Gastrocnemius medialis (tissue), 4 donors: ENCODE measurements at regions not wholly inside any gene's neighbourhood (a gene's known extent, or its start where the extent isn't known, plus 50 kb on each side); places are given as distances from the start of the nearest gene placed in this dataset.

Source experiments
- ATAC-seq, 2 donors: fragments of 150-250 bp; one replicate each; pipeline ENCODE4 v1.9.1; 2016
- DNase-seq, 2 donors: peaks; one replicate each; pipeline ENCODE4 v3.0.0-alpha.2; 2019
- H3K27ac ChIP-seq, 4 donors: fragments of 200-600 bp; sonication (generic); 1 replicate in 1 of 4; 2 replicates in 3 of 4; pipeline ENCODE4 v1.5.1; 2016 to 2018; ENCODE audit warnings: mild to moderate bottlenecking in 2 of 4, moderate library complexity in 1 of 4
- H3K27me3 ChIP-seq, 3 donors: fragments of 200-600 bp; sonication (generic) in 2 of 3; 1 replicate in 1 of 3; 2 replicates in 2 of 3; pipeline versions ENCODE4 v1.5.1 to v1.6.0; 2016 to 2019; ENCODE audit warnings: mild to moderate bottlenecking in 1 of 3, moderate library complexity in 1 of 3
- H3K36me3 ChIP-seq, 2 donors: fragments of 200-600 bp; sonication (generic) in 1 of 2; one replicate each; pipeline ENCODE4 v1.5.1; 2017 to 2018
- H3K4me1 ChIP-seq, 2 donors: fragments of 200-600 bp; sonication (generic) in 1 of 2; one replicate each; pipeline ENCODE4 v1.5.1; 2016 to 2017; ENCODE audit warnings: mild to moderate bottlenecking in 2 of 2
- H3K4me3 ChIP-seq, 4 donors: fragments of 200-600 bp; sonication (generic) in 3 of 4; 1 replicate in 1 of 4; 2 replicates in 3 of 4; pipeline ENCODE4 v1.5.1; 2016 to 2019; ENCODE audit warnings: mild to moderate bottlenecking in 2 of 4
- H3K9me3 ChIP-seq, 3 donors: fragments of 200-600 bp; sonication (generic) in 2 of 3; 1 replicate in 1 of 3; 2 replicates in 2 of 3; pipeline ENCODE4 v1.5.1; 2016 to 2019
- CTCF ChIP-seq, 5 experiments: fragments of 450-650 bp in 3 of 5; fragments of 200-600 bp in 2 of 5; sonication (generic) in 2 of 5; IDR thresholded peaks in 4 of 5; conservative IDR thresholded peaks in 1 of 5; 1 replicate in 4 of 5; 2 replicates in 1 of 5; pipeline ENCODE4 v1.5.1; 2016 to 2019; ENCODE audit warnings: antibody characterized with exemption in 5 of 5, mild to moderate bottlenecking in 3 of 5, moderate library complexity in 3 of 5
- POLR2A ChIP-seq, 2 donors: fragments of 450-650 bp; IDR thresholded peaks; one replicate each; pipeline ENCODE4 v1.6.1; 2017; ENCODE audit warnings: antibody characterized with exemption in 2 of 2, mild to moderate bottlenecking in 2 of 2, moderate library complexity in 2 of 2
- in situ Hi-C, 4 donors: fragments of 200-750 bp; cut with MboI; loops; one replicate each; pipeline versions ENCODE4 v1.15.0 to v1.8.0; 2017; ENCODE audit warnings: low sequenced_read_pairs in 4 of 4
- intact Hi-C: fragments of 100-400 bp; cut with DNase I; formaldehyde crosslinking; loops from one replicate; pipeline ENCODE4 v1.15.1; 2023; ENCODE audit warnings: low total_unique reads

GRCh38 chr16:79762217-79762616 is 161.7 kb upstream of the MAF start:
- H3K36me3 ChIP-seq, result no peaks in the 10 kb centered on the region
- in situ Hi-C loops (no loop called here), intact Hi-C loops (no loop called here)
- ATAC-seq (no peak), DNase-seq (no peak)
- H3K27ac ChIP-seq, result no peak overlapping the region
- H3K4me3 ChIP-seq, result no peak overlapping the region
- H3K4me1 ChIP-seq, result no peaks in the 10 kb centered on the region
- TF ChIP-seq POLR2A (IDR thresholded peaks at IDR 0.05) (no peak), CTCF (IDR thresholded peaks at IDR 0.05 in 4 of 5, conservative IDR thresholded peaks at IDR 0.05 in 1 of 5) (no peak)
- H3K27me3 ChIP-seq, result no peaks in the 10 kb centered on the region
- H3K9me3 ChIP-seq, result no peaks in the 10 kb centered on the region

GRCh38 chr16:79758615-79759346 is 158.2 kb upstream of the MAF start:
- Histone ChIP-seq H3K27ac (no peak overlapping the region), H3K27me3 (no peaks in the 10 kb centered on the region), H3K9me3 (no peaks in the 10 kb centered on the region), H3K4me3 (no peak overlapping the region), H3K36me3 (no peaks in the 10 kb centered on the region), H3K4me1 (peaks cover 0 to 7% of the 10 kb centered on the region in 2 donors)
- no peak for ATAC-seq
- TF ChIP-seq CTCF (IDR thresholded peaks at IDR 0.05 in 4 of 5, conservative IDR thresholded peaks at IDR 0.05 in 1 of 5), result no peak
- TF ChIP-seq POLR2A (IDR thresholded peaks at IDR 0.05), result no peak
- DNase-seq, result no peak
- intact Hi-C loops (no loop called here), in situ Hi-C loops (no loop called here)

GRCh38 chr16:79757968-79758367 is 157.4 kb upstream of the MAF start:
- Histone ChIP-seq H3K27ac (no peak overlapping the region), H3K27me3 (no peaks in the 10 kb centered on the region), H3K9me3 (no peaks in the 10 kb centered on the region), H3K36me3 (no peaks in the 10 kb centered on the region), H3K4me3 (no peak overlapping the region), H3K4me1 (peaks cover 0 to 7% of the 10 kb centered on the region in 2 donors)
- no peak for DNase-seq
- TF ChIP-seq CTCF (IDR thresholded peaks at IDR 0.05 in 4 of 5, conservative IDR thresholded peaks at IDR 0.05 in 1 of 5), result no peak
- TF ChIP-seq POLR2A (IDR thresholded peaks at IDR 0.05), result no peak
- no peak for ATAC-seq
- in situ Hi-C loops, result no loop called here
- intact Hi-C loops, result no loop called here

GRCh38 chr16:79757163-79757562 is 156.6 kb upstream of the MAF start:
- ATAC-seq (no peak), DNase-seq (no peak)
- H3K4me3 ChIP-seq, result no peak overlapping the region
- no peak overlapping the region for H3K27ac ChIP-seq
- no peaks in the 10 kb centered on the region for H3K9me3 ChIP-seq
- in situ Hi-C loops, result no loop called here
- H3K36me3 ChIP-seq, result no peaks in the 10 kb centered on the region
- TF ChIP-seq POLR2A (IDR thresholded peaks at IDR 0.05) (no peak), CTCF (IDR thresholded peaks at IDR 0.05 in 4 of 5, conservative IDR thresholded peaks at IDR 0.05 in 1 of 5) (no peak)
- H3K4me1 ChIP-seq, result peaks cover 0 to 7% of the 10 kb centered on the region in 2 donors
- H3K27me3 ChIP-seq, result no peaks in the 10 kb centered on the region
- intact Hi-C loops, result no loop called here

- Histone ChIP-seq H3K27ac (no peak overlapping the region), H3K27me3 (no peaks in the 10 kb centered on the region), H3K4me3 (no peak overlapping the region), H3K9me3 (no peaks in the 10 kb centered on the region), H3K4me1 (peaks cover 0 to 7% of the 10 kb centered on the region in 2 donors), H3K36me3 (no peaks in the 10 kb centered on the region)
- DNase-seq, result no peak
- ATAC-seq, result no peak
- in situ Hi-C loops (no loop called here), intact Hi-C loops (no loop called here)
- no peak for TF ChIP-seq CTCF (IDR thresholded peaks at IDR 0.05 in 4 of 5, conservative IDR thresholded peaks at IDR 0.05 in 1 of 5)
- no peak for TF ChIP-seq POLR2A (IDR thresholded peaks at IDR 0.05)
These were observed 156.0 kb upstream of the MAF start for GRCh38 chr16:79756571-79756970.
